DMS 273 (cell line): ENCODE measurements at regions not wholly inside any gene's neighbourhood (a gene's known extent, or its start where the extent isn't known, plus 50 kb on each side); places are given as distances from the start of the nearest gene placed in this dataset.

Source experiments
- DNase-seq: peaks from one replicate; lab custom pipeline; 2025; ENCODE audit not compliant: unreplicated experiment; lab: John Stamatoyannopoulos, UW

DNA sequence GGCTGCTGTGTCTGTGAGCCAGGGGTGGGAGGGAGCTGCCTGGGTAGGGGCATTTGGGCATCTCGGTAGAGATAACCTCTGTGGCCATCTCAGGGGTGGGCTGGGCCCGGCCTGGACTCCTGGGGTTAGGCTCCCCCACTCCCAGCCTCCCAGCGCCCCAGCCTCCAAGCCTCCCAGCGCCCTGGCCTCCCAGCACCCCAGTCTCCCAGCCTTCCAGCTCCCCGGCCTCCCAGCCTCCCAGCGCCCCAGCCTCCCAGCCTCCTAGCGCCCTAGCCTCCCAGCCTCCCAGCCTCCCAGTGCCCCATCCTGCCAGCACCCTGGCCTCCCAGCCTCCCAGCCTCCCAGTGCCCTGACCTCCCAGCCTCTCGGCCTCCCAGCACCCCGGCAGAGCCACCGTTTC lies 85.1 kb upstream of the TTC34 start:
- DNase-seq, result no peak

DNA sequence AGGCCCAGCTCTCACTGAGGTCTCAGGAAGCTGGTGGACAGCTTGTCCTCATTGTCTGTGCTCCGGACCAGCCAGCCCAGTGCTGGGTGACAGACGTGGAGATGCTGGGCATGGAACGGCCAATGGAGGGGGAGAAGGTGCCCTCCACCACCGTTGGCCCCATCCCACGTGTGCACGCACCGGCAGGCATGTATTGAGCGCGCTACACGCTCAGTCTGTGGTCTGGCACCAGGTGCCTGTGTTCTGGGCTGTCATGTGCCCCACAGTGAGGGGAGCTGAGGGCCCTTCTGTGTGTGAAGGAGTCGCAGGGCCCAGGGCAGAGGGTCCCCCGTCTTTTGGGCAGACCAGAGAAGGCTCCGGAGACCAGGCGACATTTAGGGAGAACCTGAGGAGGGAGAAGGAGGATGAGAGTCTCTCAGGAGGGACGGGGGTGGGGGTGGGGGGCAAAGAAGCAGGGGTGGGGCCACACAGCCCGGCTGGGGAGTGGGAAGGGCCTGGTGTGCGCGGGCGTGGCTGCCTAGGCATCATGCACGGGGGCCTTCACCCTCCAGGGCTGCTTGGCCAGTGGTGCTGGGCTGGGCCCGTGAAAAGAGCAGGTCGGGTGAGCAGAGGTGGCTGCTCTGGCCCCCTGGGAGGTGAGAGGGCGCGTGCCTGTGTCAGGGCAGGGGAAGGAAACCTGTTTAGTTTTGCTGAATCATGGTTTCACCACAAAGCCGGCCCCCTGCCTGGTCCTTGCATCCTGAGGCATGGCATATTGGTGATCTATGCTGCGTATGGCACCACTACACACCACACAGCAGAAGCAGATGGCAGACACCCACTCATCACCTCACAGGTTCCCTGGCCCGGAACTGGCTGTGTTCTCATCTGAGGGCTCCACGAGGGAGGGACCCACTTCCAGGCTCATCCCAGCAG lies 86.7 kb upstream of the TTC34 start:
- no peak for DNase-seq

DNA sequence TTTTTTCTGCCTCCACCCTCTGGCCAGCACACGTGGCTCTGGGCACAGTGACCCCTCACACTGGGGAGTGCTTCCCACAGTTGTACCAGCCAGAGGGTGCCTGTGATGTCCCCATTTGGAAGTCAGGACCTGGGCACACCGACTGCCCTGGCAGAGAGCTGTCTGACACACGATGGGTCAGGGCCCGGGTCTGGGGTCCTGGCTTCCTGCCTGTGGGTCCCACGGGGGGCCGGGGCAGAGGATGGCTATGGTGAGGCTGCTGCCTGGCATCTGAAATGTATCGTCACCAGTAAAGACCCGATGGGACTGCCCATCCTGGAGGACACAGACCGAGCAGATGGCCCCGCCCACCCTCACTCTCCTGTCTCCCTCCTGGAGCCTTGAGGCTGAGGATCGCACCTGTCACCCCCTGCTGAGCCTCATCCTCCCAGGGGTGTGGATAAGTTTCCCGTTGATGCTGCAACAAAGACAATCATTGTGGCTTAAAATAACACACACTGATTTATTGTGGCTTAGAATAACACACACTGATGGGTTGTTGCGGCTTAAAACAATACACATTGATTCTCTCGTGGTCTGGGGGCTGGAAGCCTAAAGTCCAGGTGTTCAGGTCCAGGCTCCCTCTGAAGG lies 88.8 kb upstream of the TTC34 start:
- no peak for DNase-seq

DNA sequence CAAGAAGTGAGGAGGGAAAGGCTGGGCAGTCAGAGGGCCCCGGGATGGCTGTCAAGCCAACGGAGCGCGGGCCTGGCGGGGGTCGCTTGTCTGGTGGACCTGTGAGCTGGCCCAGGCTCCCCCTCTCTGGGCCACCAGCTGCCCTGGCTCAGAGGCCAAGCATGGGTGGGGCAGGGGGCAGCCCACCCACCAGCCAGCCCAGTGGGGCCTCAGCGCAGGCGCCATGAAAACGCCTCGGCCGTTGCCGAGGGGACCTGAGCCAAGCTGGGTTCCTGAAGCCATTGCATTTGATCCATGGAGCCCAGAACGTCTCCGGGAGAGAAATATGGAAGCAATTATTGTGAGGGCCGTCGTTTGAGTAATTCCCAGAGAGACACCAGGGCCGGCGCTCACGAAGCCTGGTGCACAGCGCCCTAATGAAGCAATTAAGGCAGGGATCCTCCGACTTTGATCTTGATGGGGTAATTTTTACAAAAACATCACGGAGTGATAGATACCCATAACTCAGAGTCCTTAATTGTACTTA lies 90.5 kb upstream of the TTC34 start:
- DNase-seq, result no peak

DNA sequence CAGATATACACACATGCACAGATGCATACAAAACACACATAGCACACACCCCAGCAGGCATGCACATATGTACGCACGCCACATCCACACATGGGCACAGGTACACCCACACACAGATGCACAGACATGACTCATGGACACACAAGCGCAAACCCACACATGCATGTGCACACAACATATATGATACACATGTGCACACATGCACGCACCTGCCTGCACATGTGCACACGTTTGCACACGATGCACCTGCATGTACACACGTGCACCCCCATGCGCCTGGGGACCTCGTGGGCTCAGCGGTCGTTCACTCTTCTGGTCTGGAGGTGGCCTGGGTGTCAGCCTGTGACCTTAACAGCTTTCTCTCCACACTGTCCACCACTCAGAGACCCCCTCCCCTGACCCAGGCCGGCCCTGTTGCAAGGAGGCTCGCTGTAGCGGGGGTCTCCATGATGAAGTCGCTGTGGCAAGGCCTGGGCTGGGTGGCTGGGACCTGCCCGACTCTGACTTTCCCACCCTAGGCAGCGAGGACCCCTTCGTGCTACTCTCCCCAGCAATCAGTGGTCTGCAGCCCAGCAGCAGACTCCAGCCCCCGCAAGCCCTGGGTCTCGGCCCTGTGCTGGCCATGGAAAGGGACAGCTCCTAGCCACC lies 92.1 kb upstream of the TTC34 start:
- DNase-seq, result no peak

DNA sequence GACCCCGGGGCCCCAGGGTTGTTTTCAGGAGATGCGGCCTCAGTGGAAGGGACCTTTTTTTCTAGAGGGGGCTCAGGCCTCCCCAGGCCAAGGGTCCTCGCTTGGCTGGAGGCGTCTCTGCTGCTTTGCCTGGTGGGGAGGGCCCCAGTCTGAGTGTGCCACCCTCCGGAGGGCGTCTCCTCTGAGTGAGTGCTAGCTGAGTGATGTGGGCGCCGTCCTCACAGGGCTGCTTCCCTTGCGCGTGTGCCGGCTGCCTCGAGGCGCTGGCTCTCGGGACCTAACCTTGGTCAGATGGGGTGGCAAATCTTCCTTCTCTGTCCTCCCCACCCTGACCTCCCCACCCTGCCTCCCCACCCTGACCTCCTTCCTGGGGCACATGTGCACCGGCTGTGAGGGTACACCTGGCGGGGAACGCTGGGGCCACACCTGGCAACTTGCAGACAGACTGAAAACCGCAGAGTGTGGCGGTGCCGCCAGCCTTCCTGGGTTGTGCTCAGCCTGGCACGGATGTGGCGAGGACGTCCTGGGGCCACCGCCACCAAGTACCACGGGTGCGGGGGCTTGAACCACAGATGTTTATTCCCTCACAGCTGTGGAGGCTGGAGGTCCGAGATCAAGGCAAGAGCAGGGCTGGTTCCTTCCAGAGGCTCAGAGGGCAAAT lies 93.0 kb upstream of the TTC34 start:
- no peak for DNase-seq

DNA sequence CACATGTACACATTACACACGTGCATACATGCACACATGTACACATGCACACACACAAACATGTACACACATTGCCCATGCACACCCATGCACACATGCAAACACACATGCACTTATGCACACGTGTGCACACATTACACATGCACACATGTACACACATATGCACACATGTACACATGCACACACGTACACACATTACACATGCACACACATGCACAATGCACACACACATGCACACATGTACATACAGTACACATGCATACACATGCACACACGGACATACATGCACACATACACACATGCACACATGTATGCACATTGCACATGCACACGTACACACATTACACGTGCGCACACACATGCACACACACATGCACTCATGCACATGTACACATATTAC lies 95.3 kb upstream of the TTC34 start:
- no peak for DNase-seq

DNA sequence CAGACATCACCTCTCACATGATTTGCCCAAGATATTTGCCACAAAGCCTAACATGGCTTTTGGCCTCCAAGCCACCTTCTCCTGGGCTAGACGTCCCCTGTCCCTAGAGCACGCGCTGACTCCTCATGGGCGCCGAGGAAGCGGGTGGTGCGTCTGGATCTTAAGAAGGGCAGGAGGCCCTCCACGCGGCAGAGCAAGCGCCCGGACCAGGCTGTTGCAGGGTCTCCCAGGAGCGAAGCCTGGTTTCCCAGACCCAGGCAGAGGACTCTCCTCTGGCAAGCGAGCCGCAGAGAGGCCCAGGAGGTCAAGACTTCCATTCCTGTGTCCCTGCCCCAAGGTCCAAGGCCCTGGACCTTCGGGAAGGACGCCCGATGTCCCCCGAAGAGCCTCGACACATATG lies 101.7 kb upstream of the TTC34 start:
- no peak for DNase-seq

DNA sequence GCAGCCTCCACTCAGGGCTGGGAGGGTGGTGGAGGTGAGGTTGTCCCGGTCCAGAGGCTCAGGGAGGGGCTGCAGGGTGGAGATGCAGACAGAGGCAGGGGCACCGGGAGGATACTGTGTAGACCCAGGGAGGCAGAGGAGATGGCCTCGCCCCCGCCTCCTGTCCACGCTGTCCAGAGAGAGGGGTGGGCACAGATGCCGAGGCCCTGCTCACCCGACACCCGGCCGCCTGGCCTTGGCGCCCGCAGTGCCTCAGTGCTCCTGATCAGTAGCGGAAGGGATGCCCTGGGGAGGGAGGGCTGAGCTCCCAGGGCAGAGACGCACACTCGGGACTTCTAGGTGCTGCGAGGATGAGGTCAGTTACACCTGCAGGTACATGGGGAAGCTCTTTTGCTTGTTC lies 102.7 kb upstream of the TTC34 start:
- DNase-seq, result no peak

DNA sequence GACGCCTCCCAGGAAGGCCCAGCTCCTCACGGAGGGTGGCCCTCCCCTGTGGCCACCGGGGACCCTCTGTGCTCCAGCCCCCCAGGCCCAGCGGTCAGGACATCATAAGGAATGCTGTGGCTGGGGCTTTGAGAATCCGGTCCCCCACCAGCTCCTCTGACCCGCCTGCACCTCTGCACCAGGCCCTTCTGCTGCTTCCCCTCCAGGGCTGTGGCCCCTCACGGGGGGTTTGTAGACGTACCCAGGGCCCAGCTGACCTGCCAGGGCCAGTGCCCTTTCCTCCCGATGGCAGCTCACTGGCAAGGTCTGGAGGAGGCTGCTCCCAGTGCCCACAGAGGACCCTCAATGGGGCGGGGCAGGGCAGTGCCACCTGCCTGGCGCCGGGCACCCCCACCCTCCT lies 103.9 kb upstream of the TTC34 start:
- no peak for DNase-seq

DNA sequence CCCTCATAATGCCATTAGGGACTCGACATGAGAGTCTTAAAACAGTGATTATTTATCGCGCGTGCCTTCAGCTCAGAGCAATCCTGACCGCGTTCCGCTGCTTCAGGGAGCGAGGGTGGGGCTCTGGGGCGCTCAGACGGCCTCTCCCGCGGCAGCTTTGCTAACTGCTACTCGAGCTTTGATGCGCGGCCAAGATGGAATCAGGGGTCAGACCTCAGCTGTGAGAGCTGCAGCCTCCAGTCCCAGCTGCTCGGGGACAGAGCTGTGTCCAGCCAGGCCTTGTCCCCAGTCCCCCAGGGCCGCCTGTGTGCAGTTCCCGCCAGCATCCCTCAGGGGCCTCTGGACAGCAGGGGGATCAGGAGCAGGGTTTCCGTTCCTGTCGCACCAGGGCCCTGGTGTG lies 104.6 kb upstream of the TTC34 start:
- DNase-seq, result no peak

DNA sequence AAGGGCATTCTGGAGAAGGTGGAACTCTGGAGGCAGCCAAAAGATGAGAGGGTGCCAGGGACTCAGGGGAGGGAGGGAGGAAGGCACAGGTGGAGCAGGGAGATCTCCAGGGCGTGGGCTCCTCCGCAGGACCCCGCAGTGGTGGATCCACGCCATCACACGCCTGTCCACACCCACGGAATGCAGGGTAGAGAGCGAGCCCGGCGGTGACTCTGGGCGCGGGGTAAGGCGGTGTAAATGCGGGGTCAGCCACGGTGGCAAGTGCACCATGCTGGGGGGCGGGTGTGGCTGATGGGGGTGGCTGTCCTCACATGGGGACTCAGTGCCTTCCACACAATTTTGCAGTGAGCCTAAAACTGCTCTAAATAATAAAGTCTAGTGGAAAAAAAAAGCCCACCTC lies 105.1 kb upstream of the TTC34 start:
- no peak for DNase-seq

DNA sequence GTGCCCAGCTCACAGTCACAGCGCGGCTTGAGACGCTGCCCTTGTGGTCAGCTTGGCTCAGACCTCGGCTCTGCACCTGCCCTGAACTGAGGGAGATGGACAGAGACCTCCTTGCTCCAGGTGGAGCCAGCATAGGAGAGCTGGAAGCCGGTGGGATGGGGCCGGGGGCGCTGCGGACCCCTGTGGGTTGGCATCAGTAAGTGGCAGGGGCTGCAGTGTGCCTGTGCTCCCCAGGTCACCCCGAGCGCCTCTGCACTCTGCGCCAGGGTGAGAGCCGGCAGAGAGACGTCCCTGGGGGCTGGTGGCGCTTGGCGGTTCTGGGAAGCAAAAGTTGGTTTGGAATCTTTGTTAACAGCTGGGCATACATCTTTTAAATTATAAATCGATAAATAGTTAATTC lies 105.6 kb upstream of the TTC34 start:
- no peak for DNase-seq

DNA sequence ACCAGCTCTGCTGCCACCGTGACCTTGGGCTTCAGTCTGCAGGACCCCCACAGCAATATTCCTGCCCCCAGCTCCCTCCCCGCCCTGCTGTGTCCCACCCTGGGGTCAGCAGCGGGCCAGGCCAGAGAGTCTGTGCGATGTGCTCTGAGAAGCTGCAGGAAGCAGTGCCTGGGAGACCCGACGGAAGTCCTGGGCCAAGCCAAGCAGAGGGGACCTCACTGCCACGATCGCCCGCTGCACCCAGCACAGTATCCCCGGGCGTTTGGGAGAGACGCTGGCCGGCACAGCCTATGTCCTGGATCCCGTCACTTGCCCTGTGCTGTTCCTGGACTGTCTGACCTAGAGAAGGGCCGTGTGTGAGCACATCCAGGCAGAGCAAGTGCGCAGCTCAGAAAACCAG lies 106.6 kb upstream of the TTC34 start:
- DNase-seq, result no peak

DNA sequence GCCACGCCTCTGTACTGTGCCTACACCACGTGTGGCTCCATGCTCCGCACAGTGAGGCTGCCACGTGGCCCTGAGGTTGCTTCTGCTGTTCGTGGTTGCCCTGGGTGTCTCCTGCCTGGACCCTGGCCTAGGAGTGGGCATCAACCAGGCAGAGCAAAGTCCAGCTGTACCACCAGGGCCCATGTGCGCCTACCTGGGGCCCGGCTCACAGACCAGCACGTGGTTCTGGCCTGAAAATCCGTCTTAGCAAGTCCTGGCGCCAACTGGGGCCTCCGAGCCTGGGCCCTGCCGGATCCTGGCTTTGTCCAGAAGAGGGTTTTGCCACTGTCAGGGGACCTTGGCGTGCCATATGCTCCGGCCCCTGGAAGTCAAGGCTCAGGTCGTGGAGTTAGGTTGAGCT lies 107.1 kb upstream of the TTC34 start:
- DNase-seq, result no peak

DNA sequence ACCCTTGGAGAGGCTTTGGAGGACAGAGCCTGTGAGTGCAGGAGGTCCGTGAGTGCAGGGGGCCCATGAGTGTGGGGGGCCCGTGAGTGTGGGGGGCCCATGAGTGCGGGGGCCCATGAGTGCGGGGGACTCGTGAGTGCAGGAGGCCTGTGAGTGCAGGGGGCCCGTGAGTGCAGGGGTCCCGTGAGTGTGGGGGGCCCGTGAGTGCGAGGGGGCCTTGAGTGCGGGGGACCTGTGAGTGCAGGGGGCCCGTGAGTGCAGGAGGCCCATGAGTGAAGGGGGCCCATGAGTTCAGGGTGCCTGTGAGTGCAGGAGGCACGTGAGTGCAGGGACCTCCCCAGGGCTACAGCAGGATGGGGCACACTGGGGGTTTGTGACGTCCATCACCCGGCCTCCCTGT lies 108.3 kb upstream of the TTC34 start:
- DNase-seq, result no peak

DNA sequence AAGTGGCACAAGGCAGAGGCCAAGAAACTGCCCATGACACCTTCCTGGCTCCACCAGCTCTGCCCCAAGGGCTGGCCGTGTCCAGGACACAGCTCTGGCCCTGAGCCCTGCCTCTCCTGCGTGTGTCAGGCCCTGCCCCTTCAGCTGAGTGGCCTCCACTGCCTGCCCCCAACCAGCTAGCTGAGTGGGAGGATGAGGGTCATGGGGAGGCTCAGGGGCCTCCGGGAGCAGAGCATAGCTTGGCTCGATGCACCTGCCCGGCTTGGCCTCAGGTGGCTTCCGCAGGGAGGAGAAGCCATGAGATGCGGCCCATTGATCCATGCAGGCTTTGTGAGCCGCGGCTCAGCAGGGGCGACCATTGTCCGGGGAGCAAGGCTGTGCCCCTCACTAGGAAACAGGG lies 108.7 kb upstream of the TTC34 start:
- no peak for DNase-seq

DNA sequence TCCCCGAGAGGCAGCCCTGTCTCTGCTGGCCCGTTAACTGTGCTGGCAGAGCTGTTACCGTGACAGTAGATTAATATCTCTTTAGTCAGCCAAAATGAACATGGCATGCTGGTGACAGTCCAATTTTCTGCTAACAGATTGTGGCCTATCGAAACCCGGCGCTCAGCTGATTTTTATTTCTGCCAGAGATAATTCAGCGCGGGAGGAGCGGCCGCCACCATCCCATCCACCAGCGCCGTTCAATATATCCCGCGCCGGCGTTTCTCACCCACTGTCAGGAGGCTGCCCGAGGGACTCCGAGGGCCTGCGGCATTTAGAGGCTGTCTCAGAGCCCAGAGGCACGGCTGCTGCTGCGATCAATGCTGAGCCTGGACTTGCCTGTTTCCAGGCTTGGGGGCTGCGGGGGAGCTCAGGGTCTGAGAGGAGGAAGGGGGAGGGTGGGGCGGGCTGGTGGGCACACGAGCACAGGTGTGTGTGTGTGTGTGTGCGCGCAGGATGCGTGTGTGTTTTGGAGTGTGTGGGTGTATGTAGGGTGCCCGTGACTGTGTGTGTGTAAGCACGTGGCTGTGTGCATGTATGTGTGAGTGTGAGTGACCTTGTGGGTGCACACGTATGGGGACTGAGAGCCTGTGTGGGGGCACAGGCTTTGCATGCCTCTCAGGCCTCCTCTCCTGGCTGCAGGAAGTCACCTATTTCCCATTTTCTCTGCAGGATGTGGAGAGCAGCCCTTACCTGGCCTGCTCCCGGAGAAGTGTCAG lies 109.7 kb upstream of the ACTRT2 start:
- no peak for DNase-seq

DNA sequence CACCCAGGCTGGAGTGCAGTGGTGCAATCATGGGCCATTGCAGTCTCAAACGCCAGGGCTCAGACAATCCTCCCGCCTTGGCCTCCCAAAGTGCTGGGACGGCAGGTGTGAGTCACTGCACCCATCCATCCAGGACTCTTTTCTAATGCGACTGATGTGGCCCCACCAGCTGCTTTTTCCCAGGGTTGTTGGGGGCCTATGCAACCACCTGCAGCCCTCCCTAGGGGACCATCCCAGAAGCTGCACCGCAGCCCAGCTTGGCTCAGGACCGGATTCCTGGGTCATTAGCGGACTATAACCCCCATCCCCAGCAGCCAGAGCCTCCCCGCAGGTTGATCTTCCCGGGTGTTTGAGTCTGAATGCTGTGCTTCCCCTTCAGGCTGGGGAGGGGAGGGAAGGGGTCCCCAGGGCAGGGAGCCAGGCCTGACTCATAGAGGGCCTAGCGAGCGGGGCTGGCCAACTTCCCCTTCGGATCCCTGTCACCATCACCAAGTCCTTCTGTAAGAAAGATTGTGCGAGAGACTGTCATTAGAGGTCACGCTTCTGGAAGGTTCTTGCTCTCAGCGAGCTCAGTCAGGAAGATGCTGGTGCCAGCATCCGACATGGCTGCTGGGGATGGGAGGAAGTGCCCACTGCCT lies 108.7 kb upstream of the ACTRT2 start:
- no peak for DNase-seq

DNA sequence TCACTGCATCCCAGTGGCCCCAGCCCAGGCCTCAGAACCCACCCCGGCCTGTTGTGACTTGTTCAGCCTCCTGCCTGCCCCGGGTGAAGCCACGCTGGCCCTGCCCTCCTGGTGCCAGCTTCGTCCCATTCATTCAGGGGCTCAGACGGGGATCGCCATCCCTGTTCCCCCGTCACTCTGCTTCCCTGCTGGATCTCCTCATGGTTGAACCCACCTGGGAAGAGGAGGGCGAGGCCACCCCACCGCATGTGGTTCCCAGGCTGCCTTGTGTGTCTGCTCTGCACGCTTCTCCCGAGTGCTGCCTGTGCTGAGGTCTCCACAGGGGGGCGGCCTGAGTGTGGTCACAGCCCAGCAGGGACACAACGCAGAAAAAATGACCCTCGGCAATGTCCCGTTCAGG lies 108.2 kb upstream of the ACTRT2 start:
- DNase-seq, result no peak
